Fibroblast of peridontal ligament (primary cell): ENCODE measurements at regions not wholly inside any gene's neighbourhood (a gene's known extent, or its start where the extent isn't known, plus 50 kb on each side); places are given as distances from the start of the nearest gene placed in this dataset.
A peak's percentile ranks its signal among the peaks of the same experiment; 100 is the strongest.

Experiments used
- DNase-seq: peaks from one replicate; pipeline ENCODE4 v3.0.0-alpha.2; 2010; ENCODE audit errors: extremely low read depth

- no peak for DNase-seq
Measured at GRCh38 chr10:91691981-91692380, 59.1 kb upstream of the PPP1R3C start.

DNA sequence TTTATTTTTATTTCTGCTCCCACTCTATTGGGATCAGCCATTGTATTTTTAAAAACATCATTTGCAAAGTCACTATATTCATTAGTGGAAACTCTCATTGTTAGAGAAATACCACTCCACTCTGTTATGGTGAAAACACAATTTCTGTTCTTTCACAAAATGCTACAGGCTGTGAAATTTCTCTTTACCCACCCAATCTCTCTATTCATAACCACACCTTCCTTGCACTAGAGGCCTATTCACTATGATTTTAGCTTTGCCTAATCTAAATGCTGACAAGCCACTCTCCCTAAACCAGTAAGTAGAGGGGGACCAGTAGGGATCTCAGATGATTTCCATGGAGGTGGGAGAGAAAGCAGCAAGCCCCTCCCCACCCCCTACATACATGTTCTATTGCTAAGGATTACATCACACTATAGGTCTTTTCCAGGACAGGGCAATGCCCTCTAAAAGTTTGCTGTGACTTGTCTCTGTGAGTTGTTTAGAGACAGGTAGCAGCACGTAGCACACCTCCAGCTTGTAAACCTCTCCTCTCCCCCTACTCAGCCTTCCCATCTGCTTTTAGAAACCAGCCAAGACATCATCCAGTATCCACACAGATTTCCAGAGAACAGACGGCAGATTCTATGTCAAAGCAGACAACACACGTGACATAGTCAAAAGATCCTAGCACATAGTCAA lies 58.3 kb upstream of the PPP1R3C start:
- DNase-seq, result no peak

DNA sequence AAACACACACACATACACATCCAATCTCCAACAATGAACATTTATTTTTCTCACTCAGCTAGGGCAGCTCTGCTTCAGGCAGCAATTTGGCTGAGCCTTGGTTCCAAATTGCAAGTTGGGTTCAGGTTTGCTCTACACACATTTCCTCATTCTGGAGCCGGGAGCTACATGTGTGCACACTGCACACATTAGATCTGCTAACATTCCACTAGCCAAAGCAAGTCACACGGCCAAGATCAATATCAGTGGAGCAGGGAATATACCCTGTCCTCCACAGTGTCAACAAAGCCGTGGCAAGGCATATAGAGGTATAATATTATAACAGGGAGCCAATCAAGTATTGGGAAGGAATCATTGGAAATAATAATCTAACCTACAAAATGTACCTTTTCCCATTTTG lies 57.5 kb upstream of the PPP1R3C start:
- DNase-seq, result no peak

DNA sequence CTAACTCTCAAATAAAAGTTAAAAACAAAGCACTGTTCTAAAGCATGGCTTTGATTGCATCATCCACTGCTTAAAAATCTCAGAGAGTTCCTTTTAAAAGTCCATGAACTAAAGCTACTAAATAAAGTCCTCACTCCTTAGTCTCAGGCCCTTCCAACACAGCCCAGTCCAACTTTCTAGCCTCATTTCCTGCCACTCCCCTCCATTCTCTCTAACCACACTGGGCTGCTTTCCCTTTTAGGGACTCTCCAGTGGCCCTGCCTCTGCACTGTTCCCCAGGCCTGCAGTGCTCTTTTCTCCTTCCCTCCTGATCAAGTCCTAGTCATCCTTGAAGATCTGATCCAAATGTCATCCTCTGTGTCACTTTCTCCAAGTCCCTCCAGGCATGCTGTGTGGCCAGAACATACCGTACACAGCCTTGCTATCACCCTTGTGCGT lies 56.9 kb upstream of the PPP1R3C start:
- DNase-seq, result peak; percentile 66

GRCh38 chr10:91684841-91685240 lies 52.0 kb upstream of the PPP1R3C start:
- no peak for DNase-seq

DNA sequence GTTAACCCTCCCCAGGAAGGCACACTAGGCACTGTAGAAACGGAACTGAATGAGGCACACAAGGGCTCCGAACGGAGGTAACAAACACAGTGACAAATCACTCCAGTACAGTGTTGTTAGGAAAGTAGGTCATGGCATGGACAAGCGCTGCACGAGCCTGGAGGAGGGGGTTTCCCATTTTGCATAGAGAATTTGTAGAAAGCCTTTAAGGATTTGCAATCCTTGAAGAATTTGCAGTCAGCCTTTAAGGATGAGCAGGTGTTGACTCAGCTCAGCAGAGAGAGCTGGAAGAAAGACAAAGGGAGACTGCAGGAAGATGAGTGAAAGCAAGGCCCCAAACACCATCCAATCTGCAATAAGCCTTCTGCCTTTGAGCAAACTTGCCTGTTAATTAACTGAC lies 51.1 kb upstream of the PPP1R3C start:
- peak; percentile 61 for DNase-seq

- DNase-seq, result no peak
Measured at GRCh38 chr10:91682912-91683311, 50.0 kb upstream of the PPP1R3C start.
